ENCODE measurements at regions not wholly inside any gene's neighbourhood (a gene's known extent, or its start where the extent isn't known, plus 50 kb on each side); places are given as distances from the start of the nearest gene placed in this dataset.

GRCh38 chr13:50375792-50376191 lies 360.5 kb downstream of the KCNRG start:
- TF ChIP-seq CTCF (conservative IDR thresholded peaks at IDR 0.05; ENCODE audit: low read depth, low read length) (no peak), EZH2 (IDR thresholded peaks at IDR 0.05; ENCODE audit: borderline replicate concordance, low read depth, low read length, poor library complexity, severe bottlenecking) (no peak)
